A673 (cell line): ENCODE measurements at regions not wholly inside any gene's neighbourhood (a gene's known extent, or its start where the extent isn't known, plus 50 kb on each side); places are given as distances from the start of the nearest gene placed in this dataset.

ENCODE experiments used
- EZH2 ChIP-seq: fragments of 200-600 bp; sonication (generic); IDR thresholded peaks from 2 replicates; pipeline ENCODE4 v1.6.1; 2017; ENCODE audit warnings: borderline replicate concordance, low read depth, mild to moderate bottlenecking, mixed read lengths, antibody characterized with exemption, low read length; ENCODE audit not compliant: poor library complexity, severe bottlenecking
- TF ChIP-seq, protein P1 (sequence below): fragments of 300-800, 200-600 bp; sonication (generic); conservative IDR thresholded peaks from 2 replicates; pipeline ENCODE4 v1.5.1; 2017; ENCODE audit warnings: low read depth, mild to moderate bottlenecking, antibody characterized with exemption, low read length, moderate library complexity, mixed read lengths

DNA sequence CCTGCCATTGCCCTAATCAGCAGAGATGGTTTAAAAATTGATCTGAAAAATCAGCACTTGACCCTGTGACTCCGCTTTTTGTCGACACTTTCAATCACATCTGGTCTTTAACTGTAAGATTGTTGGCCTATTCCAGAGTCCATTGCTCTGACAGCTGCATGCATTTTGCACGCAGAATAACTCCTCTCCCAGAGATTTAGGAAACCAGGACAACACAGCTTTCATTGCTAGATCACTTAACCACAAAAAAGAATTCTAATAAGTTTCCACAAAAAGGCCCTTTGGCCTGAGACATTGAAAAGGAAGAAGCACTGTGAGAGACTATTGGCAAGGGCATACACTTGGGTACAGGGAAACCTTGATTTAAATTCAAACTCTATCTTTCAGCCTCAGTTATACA is 373.1 kb downstream of the TGFB2 start:
- TF ChIP-seq, protein P1, sequence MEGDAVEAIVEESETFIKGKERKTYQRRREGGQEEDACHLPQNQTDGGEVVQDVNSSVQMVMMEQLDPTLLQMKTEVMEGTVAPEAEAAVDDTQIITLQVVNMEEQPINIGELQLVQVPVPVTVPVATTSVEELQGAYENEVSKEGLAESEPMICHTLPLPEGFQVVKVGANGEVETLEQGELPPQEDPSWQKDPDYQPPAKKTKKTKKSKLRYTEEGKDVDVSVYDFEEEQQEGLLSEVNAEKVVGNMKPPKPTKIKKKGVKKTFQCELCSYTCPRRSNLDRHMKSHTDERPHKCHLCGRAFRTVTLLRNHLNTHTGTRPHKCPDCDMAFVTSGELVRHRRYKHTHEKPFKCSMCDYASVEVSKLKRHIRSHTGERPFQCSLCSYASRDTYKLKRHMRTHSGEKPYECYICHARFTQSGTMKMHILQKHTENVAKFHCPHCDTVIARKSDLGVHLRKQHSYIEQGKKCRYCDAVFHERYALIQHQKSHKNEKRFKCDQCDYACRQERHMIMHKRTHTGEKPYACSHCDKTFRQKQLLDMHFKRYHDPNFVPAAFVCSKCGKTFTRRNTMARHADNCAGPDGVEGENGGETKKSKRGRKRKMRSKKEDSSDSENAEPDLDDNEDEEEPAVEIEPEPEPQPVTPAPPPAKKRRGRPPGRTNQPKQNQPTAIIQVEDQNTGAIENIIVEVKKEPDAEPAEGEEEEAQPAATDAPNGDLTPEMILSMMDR = no peak
- TF ChIP-seq EZH2 = no peak
